NOMO-1 treated with DMSO at 0.1 percent for 48 hours (cell line): ENCODE measurements at regions not wholly inside any gene's neighbourhood (a gene's known extent, or its start where the extent isn't known, plus 50 kb on each side); places are given as distances from the start of the nearest gene placed in this dataset.
"Not testable (repeated sequence)": the region's sequence is repeated elsewhere in the genome, so short reads cannot be mapped to it uniquely, and the experiment has no call there.

ENCODE experiments used
- DNase-seq: peaks from one replicate; lab custom pipeline; 2025; ENCODE audit not compliant: unreplicated experiment; lab: John Stamatoyannopoulos, UW

- no peak for DNase-seq
These were observed 124.5 kb upstream of the SLC13A1 start for GRCh38 chr7:123324283-123324682.

- DNase-seq: no peak
These were observed 123.9 kb upstream of the SLC13A1 start for GRCh38 chr7:123323689-123324088.

- DNase-seq: not testable (repeated sequence)
These were observed 121.8 kb upstream of the SLC13A1 start for GRCh38 chr7:123321578-123321977.

DNA sequence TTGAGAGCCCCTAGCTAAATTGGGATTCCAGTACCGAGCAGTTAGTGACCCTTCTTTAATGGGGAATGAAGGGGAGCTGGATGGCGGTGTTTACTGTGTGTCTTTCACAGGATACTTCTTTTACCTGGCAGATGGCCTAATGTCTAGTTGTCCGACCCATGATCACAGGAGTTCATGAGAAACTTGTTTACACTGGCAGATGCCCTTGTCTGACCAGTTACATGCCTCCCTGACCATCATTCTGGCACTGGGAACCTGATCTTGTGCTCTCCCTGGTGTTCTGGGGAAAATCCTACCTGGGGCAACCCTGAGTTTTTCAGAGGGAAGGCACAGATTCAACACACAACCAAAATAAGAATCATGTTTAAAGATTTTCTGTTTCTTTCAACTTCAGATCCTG, 120.1 kb upstream of the SLC13A1 start:
- DNase-seq: no peak

GRCh38 chr7:123314886-123315285, 115.1 kb upstream of the SLC13A1 start:
- no peak for DNase-seq

DNA sequence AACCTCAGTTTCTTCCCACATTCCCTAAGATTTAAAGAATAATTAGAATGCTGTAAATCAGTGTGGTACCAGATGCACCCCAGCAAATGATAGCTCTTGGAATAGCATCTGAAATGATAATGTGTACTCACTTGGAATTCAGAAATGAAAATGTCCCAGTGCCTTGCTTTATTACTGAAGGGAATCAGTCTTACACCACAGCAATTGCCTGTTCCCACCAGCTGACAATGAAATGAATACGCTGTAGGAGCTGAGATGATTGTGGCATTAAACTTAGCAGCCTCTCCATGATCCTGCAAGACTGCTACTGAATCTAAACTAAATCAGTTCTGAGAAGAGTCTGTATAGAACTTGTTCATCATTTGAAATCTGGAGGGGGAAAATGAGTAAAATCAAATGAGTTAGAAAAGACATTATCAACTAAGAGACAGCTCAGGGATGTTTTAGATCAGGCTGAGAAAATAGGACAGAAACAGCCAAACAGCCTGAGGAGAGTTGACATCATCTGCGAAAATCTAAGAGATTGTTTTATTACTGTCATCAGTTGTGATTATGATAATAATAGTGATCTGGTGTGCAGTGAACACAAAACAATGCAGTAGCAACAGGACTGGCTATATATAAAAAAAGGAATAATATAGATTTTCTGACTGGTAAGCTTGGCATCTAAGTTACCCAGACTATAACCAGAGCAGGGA, 108.6 kb upstream of the SLC13A1 start:
- no peak for DNase-seq

- DNase-seq: peak; percentile 0
These were observed 106.1 kb upstream of the SLC13A1 start for GRCh38 chr7:123305840-123306375.

DNA sequence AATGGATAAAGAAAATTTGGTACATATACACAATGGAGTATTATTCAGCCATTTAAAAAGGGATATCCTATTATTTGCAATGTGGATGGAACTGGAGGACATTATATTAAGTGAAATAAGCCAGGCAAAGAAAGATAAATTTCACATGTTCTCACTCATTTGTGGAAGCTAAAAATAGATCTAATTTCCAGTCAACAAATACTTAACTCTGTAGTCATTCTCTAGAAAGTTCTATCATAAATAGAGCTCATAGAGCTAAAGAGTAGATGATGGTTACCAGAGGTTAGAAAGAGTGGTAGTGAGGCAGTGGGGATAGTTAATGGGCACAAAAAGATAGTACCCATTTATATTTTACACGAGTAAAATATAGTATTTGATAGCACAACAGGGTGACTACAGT, 104.2 kb upstream of the SLC13A1 start:
- DNase-seq: no peak

DNA sequence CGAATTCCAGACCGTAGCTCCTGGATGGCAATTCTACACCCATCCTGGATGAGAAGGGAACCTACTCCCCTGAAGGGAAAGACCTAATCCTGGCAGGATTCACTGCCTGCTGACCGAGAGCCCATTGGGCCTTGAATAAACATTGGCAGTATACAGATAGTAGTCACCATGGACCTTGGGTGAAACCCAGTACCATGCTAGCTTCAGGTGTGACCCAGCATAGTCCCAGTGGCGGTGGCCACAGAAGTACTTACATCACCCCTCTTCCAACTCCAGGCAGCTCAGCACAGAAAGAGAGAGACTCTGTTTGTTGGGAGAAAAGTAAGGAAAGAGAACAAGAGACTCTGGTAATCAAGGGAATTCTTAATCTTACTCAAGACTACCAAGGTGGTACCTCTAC, 97.2 kb upstream of the SLC13A1 start:
- no peak for DNase-seq

DNA sequence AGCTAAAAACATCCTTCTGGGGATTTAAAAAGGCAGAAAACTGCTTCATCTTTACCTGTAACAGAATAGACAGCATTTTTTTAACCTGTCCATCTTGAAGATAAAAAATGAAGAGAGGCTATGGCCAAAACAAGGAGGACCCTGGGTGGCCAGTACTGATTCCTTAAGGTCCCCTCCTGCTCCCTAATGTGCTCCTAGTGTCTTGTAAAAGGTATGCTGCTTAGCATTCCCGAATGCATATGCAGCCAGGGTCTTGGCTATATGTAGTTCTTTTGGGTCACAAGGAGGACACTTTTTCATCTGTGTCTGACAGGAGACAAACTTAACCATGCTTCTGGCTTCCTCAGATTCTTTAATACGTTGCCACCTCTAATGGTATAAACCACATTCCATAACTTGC, 93.9 kb upstream of the SLC13A1 start:
- no peak for DNase-seq

DNA sequence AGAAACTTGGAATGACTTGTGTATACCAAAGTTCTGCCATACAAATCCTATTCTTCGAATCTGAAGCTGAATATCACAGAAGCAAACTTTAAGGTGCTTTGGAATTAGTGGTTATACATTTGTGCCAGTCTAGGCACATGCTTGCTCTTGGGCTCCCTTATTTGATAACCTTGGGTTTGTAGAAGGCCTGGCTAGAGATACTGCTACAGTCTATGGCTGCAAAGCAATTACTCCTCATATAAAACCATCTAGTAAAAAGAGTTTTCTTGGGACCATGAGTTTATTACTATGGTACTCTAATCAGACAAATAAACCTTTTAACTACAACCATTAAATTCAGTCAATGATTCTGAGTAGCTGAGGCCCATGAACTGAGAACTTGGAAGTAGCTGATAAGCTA, 92.5 kb upstream of the SLC13A1 start:
- no peak for DNase-seq

DNA sequence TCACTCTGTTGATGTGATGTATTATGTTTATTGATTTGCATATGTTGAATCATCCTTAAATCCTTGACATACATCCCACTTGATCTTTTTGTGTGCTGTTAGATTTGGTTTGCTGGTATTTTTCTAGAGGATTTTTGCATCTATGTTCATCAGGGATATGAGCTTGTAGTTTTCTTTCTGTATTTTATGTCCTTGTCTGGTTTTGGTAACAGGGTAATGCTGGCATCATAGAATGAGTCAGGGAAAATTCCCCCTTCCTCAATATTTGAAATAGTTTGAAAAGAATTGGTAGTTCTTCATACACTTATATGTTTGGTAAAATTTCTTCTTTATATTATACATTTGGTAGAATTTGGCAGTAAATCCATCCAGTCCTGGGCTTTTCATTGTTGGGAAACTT, 89.4 kb upstream of the SLC13A1 start:
- no peak for DNase-seq

DNA sequence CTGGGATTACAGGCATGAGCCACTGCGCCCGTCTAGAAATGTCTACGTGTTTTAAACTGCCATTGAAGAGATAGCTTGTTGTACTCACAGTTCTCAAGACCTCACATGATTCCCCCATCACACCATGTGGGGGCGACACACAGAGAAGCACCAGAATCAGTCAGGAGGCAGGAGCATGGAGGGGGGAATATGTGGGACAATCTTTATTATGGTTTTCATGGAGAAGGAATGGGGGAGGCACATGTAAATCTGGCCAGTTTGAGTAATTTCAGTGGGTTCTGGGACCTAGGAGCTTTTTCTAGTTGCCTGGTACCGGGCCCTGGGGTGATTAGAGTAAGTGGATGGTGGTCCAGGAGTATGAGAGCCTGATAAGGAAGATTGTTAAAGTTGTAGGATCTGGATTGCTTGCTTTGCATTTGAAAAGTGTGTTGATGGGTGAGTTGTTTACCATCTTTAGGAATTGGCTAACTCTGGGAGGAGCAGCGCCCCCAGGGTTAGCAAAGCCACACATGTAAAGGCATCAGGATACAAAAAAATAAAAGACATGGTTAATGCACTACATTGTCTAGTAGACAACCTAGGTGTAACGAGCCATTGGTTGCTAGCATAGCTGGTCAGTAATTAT, 85.4 kb upstream of the SLC13A1 start:
- no peak for DNase-seq

DNA sequence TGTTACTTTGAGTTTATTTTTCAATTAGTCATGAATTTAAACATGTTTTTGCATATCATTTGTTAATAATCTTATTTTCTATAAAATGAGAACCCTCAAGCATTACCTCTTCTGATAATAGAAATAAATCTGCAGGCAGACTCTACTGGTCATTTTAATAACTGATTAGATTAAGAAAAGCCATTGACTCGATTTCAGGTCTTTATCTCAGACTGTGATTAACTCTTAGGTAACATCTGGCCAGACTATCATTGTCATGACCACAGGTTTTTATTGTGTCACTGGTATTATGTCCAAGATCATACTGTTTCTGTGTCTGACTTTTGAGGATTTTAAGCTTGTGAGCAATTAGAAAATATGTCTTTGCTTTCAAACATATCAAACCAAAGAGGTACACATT, 83.6 kb upstream of the SLC13A1 start:
- DNase-seq: no peak

DNA sequence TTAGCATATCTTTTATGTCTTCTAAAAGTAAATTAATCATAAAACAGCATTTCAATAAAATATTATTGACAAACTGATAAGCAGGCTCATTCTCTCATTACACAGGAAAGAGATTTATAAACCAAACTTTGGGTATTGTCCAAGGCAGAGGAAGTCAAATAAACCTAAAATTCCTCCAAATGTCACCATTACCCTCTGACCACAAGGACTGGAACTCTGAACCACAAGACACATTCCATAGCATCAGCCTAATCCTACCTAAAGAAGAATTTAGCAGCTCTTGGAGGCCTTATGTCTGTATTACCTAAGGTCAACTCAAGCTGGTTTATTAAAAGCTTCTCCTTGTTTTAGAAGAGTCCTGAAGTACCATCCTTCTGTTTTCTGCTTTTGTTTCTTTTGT, 82.4 kb upstream of the SLC13A1 start:
- DNase-seq: no peak

- DNase-seq: no peak
These were observed 80.2 kb upstream of the SLC13A1 start for GRCh38 chr7:123279949-123280348.

- no peak for DNase-seq
These were observed 75.4 kb upstream of the SLC13A1 start for GRCh38 chr7:123275036-123275753.

DNA sequence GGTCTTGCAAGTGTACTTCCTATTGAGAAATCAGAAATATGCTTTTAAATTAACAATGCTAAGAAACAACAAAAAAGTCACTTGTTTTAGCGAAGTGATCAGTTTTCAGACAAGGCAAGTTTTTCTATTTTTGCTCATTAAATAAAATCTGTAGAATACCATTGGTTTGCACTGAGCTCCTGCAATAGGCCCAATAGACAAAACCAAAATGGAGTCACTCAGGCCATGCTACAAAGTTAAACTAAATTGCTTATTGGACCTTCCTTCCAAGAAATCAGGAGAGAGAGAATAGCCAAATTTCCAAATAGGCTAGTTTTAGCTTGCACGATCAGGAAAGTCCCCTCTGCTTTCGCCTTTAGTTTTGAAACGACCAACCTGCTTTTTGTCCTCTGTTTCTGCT, 73.4 kb upstream of the SLC13A1 start:
- no peak for DNase-seq

- no peak for DNase-seq
These were observed 72.1 kb upstream of the SLC13A1 start for GRCh38 chr7:123271856-123272255.

DNA sequence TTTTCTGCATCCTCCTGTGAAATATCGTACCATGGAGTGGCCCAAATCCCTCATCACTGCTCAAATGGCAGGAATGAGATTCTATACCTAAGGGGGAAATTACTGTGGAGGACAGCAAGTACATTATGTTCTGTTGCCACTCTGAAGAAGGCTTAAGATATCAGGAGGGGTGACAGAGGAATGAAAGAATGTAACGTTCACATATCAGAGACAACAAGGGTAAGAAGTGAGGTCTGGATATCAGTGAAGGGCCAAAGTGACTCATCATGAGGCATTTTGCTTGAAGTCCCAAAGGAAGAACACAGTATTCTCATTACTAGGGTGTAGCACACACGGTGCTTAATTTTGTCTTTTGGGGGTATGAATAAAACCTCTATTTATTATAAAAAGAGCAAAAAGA, 71.5 kb upstream of the SLC13A1 start:
- DNase-seq: no peak

DNA sequence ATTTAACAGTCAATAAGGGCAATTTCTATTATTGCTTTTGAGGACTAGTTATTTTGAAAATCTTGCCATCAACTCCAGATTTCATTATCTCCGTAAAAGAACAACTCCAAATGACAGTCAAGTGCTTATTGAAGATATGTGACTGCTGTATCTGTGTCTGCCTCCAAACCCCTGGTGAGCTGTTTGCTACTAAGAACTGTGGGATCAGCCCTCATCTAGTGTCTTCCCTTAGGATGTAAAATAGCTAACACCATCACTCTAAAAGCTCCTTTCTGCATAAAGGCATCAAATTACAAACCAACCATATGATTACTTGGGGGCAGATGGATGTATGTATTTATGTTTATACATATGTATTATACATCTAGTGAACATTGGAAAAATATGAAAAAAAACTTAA, 70.8 kb upstream of the SLC13A1 start:
- DNase-seq: no peak

- DNase-seq: no peak
These were observed 66.1 kb upstream of the SLC13A1 start for GRCh38 chr7:123265853-123266252.
